Nephron progenitor cell (in vitro differentiated cells): ENCODE measurements at regions not wholly inside any gene's neighbourhood (a gene's known extent, or its start where the extent isn't known, plus 50 kb on each side); places are given as distances from the start of the nearest gene placed in this dataset.
"Not testable (repeated sequence)": the region's sequence is repeated elsewhere in the genome, so short reads cannot be mapped to it uniquely, and the experiment has no call there.

Experiments
- DNase-seq: peaks from one replicate; pipeline ENCODE4 v3.0.0; 2021
- H3K27ac Mint-ChIP-seq: 2 replicates; pipeline ENCODE4 v1.8.0; 2021; ENCODE audit warnings: mild to moderate bottlenecking, moderate library complexity, mixed read lengths
- H3K27me3 Mint-ChIP-seq: 2 replicates; pipeline ENCODE4 v1.8.0; 2021; ENCODE audit warnings: mild to moderate bottlenecking, low read depth, mixed read lengths; ENCODE audit not compliant: poor library complexity
- H3K36me3 Mint-ChIP-seq: 2 replicates; pipeline ENCODE4 v1.8.0; 2021; ENCODE audit warnings: low read depth, mixed read lengths
- H3K4me1 Mint-ChIP-seq: 2 replicates; pipeline ENCODE4 v1.8.0; 2021; ENCODE audit warnings: mixed read lengths
- H3K4me3 Mint-ChIP-seq: 2 replicates; pipeline ENCODE4 v1.8.0; 2021; ENCODE audit warnings: mild to moderate bottlenecking, moderate library complexity, mixed read lengths
- H3K9me3 Mint-ChIP-seq: 2 replicates; pipeline ENCODE4 v1.8.0; 2021; ENCODE audit warnings: mild to moderate bottlenecking, moderate library complexity, mixed read lengths
- TF ChIP-seq, protein P1 (sequence below): fragments of 200-600 bp; sonication (generic); IDR thresholded peaks from 2 replicates; pipeline ENCODE4 v1.5.0; 2021; ENCODE audit warnings: antibody characterized with exemption

DNA sequence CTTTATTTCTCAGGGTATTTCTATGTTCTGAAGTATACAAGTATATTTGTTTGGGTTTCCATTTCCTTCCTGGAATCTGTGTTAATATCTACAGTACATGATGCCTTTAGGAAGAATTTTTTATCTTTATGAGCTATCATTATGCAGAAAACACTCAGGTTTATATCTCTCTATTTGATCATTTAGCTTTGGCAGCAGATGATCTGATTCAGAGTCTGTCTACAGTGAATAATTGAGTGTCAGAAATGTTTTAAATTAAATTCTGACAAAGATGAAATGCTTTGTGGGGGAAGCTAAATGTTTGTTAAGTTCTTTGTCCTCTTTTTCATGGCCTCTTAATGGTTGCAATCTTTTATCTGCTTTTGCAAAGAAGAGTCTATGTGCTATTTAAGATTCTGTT lies 2141.0 kb upstream of the ACO1 start:
- Mint-ChIP-seq H3K27ac (no peak overlapping the region), H3K4me1 (no peaks in the 10 kb centered on the region), H3K9me3 (no peaks in the 10 kb centered on the region), H3K4me3 (no peak overlapping the region), H3K36me3 (no peaks in the 10 kb centered on the region), H3K27me3 (peaks cover 3% of the 10 kb centered on the region)
- TF ChIP-seq, protein P1, sequence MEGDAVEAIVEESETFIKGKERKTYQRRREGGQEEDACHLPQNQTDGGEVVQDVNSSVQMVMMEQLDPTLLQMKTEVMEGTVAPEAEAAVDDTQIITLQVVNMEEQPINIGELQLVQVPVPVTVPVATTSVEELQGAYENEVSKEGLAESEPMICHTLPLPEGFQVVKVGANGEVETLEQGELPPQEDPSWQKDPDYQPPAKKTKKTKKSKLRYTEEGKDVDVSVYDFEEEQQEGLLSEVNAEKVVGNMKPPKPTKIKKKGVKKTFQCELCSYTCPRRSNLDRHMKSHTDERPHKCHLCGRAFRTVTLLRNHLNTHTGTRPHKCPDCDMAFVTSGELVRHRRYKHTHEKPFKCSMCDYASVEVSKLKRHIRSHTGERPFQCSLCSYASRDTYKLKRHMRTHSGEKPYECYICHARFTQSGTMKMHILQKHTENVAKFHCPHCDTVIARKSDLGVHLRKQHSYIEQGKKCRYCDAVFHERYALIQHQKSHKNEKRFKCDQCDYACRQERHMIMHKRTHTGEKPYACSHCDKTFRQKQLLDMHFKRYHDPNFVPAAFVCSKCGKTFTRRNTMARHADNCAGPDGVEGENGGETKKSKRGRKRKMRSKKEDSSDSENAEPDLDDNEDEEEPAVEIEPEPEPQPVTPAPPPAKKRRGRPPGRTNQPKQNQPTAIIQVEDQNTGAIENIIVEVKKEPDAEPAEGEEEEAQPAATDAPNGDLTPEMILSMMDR, result no peak
- no peak for DNase-seq

DNA sequence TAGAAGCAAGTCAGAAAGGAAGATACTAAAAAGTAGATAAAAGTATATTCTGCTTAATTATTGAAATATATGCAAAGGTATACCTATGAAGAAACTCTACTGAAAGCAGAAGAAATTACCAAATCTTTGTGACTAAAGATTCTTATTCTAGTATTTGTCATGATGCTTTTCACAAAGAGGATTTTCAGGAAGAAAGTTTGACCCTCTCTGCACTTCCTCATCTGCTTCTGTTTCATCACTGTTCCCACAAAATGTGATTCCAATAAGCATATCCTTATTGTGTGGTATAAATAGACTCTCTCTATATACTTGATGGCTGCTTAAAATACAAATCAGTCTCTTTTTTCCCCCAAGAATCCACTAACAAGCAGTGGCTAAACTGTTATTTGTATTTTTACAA lies 2139.6 kb upstream of the ACO1 start:
- H3K36me3 Mint-ChIP-seq, result no peaks in the 10 kb centered on the region
- no peak overlapping the region for H3K27ac Mint-ChIP-seq
- H3K4me3 Mint-ChIP-seq, result no peak overlapping the region
- no peaks in the 10 kb centered on the region for H3K4me1 Mint-ChIP-seq
- H3K9me3 Mint-ChIP-seq, result no peaks in the 10 kb centered on the region
- no peak for DNase-seq
- peaks cover 3% of the 10 kb centered on the region for H3K27me3 Mint-ChIP-seq
- TF ChIP-seq, protein P1, result no peak

DNA sequence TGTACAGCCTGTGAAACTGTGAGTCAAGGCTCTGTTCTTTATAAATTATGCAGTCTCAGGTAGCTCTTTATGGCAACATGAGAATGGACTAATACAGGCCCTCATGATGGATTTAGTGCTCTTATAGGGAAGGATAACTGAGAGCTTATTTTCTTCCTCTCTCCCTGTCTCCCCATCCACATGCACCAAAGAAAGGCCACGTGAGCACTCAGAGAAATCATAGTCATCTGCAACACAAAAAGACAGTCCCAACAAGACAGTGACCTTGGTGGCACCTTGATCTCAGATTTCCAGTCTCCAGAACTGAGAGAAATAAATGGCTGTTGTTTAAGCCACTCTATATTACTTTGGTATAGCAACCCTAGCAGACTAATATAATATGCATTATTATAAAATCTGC lies 2133.6 kb upstream of the ACO1 start:
- peak overlapping the region; percentile 47 for H3K27ac Mint-ChIP-seq
- H3K9me3 Mint-ChIP-seq, result no peaks in the 10 kb centered on the region
- no peaks in the 10 kb centered on the region for H3K36me3 Mint-ChIP-seq
- H3K4me1 Mint-ChIP-seq, result no peaks in the 10 kb centered on the region
- no peak overlapping the region for H3K4me3 Mint-ChIP-seq
- no peak for DNase-seq
- TF ChIP-seq, protein P1, result no peak
- H3K27me3 Mint-ChIP-seq, result no peaks in the 10 kb centered on the region

DNA sequence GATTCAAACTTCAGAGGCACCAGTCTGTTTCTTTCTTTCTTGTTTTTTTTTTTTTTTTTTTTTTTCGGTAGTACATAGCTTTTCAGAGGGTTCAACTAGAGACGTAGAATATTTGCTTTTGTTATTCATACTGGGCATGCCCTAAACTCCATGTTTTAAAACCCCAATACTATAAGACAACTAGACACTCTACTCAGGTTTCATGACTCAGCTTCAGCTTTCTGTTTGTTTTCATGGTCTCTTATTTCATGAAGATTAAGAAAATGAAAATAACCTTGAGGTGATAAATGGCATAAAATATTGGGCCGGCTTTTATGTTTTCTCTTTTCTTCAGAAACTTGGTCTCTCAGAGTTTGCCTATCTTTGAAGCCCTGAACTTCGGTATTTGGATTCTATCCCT lies 2126.3 kb upstream of the ACO1 start:
- no peaks in the 10 kb centered on the region for H3K4me1 Mint-ChIP-seq
- H3K36me3 Mint-ChIP-seq, result no peaks in the 10 kb centered on the region
- TF ChIP-seq, protein P1, result no peak
- H3K27ac Mint-ChIP-seq, result no peak overlapping the region
- DNase-seq, result no peak
- H3K9me3 Mint-ChIP-seq, result peaks cover 17% of the 10 kb centered on the region
- H3K4me3 Mint-ChIP-seq, result no peak overlapping the region
- H3K27me3 Mint-ChIP-seq, result peaks cover 3% of the 10 kb centered on the region

DNA sequence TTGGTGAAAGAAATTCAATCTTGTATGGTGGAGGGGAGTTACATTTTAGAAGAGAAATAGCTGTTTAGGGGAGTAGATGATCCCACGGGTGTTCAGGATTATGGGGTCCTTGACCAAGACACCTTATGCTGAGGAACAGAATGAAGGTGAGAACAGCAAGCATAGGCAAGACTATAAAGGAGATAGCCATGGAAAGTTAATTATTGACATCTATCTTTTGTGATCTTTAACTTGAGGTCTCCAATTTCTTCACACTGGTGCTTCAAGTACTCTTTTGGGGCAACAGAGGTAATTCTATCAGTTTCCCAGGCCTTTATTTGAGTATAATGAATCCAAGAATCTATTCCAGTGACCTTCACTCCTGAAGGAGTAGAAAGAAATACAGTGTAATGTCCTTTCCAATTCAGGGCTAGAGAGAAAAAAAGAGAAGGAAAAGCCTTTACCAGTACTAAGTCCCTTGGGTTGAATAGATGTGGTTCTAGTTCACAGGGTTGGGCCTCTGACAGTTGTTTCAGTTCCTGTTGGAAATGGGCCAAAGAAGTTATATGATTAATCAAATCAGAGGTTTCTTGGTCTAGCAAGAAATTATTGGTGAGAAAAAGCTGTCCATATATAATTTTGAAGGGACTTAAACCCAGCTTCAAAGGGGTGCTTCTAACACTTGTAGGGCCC lies 2104.1 kb upstream of the ACO1 start:
- TF ChIP-seq, protein P1, result no peak
- Mint-ChIP-seq H3K36me3 (no peaks in the 10 kb centered on the region), H3K4me3 (no peak overlapping the region), H3K9me3 (peaks cover 5% of the 10 kb centered on the region), H3K27me3 (no peaks in the 10 kb centered on the region), H3K27ac (no peak overlapping the region), H3K4me1 (peaks cover 12% of the 10 kb centered on the region)
- DNase-seq, result no peak

DNA sequence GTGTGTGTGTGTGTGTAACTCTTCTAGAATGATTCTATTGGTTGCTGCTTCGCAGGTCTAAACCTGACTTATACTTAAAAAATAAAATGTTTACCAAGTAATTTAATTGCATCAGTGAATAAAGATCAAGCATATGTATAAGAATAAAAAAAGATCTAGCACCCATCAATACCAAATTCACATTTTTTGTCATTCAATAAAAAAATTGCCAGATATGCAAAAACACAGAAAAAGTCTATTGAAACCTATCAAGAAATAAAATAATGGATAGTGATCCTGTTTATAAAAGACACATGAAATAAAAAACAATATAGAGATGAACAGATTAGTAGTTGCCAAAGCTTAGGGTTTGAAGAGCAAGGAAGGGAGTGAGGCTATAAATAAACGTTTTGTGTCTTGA lies 2095.0 kb upstream of the ACO1 start:
- Mint-ChIP-seq H3K4me1 (peaks cover 7% of the 10 kb centered on the region), H3K27me3 (peaks cover 3% of the 10 kb centered on the region), H3K36me3 (no peaks in the 10 kb centered on the region), H3K9me3 (no peaks in the 10 kb centered on the region), H3K27ac (no peak overlapping the region), H3K4me3 (no peak overlapping the region)
- DNase-seq, result no peak
- TF ChIP-seq, protein P1, result no peak

DNA sequence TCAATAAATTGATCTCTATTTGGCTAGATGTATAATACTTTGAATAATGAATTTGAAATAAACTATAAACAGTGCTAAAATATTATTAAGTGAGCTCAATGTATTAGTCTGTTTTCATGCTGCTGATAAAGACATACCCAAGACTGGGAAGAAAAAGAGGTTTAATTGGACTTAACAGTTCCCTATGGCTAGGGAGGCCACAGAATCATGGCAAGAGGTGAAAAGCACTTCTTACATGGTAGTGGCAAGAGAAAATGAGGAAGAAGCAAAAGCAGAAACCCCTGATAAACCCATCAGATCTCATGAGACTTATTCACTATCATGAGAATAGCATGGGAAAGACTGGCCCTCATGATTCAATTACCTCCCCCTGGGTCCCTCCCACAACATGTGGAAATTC lies 2092.4 kb upstream of the ACO1 start:
- H3K4me1 Mint-ChIP-seq, result peaks cover 17% of the 10 kb centered on the region
- H3K27me3 Mint-ChIP-seq, H3K4me3 Mint-ChIP-seq, DNase-seq, H3K36me3 Mint-ChIP-seq, H3K27ac Mint-ChIP-seq, H3K9me3 Mint-ChIP-seq: not testable (repeated sequence)
